HG03575 (cell line): ENCODE measurements at regions not wholly inside any gene's neighbourhood (a gene's known extent, or its start where the extent isn't known, plus 50 kb on each side); places are given as distances from the start of the nearest gene placed in this dataset.

Experiments
- ATAC-seq: cut with Tn5 transposase; IDR thresholded peaks from one replicate; pipeline ENCODE4 v1.9.1; 2021; ENCODE audit not compliant: unreplicated experiment, insufficient number of reproducible peaks, low FRiP score; ENCODE audit errors: extremely low read depth

DNA sequence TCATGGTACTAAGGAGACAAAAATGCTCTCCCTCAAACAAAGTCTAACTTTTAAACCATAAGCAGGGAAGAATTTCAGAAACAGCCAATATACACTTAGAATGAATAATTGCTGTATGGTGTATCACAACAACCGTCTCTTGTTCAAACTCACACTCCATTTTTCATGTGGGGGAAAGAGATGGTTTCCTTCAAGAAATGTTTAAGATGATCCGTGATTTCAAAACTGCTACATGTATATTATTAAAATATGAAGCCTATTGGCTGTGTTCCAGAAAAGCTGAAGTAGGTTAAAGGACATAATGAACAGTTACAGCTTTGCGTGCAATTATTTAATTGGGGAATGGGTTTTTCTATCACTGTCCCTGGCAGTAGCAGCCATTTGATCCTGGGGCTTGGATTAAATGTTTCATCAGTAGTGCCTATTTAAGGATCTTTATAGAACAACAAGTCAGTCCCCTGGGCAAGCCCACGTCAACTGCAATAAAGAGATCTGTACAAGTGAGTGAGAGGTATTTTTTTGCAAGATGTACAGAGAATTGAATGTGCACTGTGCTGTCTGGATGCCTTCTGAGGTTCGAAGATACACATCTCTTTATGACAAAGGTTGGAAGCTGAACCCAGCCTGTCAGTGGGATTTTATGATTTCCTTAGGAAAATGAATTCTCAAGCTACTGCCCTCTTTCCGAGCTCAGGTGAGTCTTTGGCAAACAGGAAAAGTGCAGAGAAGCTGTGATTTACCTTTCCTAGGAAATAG, 337.2 kb upstream of the RARB start:
- ATAC-seq = no peak

DNA sequence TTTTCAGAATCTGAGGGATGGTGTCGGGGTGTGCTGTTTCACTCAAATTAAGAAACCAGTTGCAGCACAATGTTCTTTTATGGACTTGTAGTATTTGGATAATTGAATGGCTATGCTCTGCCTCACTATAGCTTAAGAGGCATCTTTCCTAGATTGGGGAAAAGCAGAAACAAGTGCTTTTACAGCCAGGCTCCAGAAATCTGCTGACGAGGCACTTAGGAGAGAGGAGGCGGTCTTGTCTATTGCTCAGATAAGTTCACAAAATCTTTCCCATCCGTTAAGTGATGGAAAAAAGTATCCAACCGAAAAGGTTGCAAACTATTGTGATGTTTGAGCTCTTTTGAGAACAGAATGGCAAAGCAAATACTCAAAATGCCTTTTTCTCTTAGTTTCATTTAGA, 336.1 kb upstream of the RARB start:
- no peak for ATAC-seq

GRCh38 chr3:25094932-25095685, 333.0 kb upstream of the RARB start:
- ATAC-seq = no peak

- ATAC-seq = no peak
Measured at GRCh38 chr3:25096536-25096935, 331.5 kb upstream of the RARB start.

DNA sequence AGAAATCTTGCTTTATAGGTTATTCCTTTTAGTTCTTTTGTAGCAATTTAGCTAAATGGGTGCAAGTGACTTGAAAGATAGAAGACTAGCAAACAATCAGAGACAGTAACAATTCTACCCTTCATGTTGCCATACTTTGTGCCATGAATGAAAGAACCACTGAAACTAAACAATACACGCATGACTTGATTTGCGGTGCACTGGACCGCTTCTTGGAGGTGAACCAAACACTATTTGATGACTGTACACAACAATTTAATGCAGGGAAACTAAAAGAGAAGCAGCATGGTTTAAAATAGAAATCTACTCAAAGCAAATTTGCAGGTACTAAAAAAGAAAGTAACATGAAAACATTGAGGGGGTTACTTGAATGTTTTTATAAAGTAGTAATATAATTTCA, 331.0 kb upstream of the RARB start:
- no peak for ATAC-seq

DNA sequence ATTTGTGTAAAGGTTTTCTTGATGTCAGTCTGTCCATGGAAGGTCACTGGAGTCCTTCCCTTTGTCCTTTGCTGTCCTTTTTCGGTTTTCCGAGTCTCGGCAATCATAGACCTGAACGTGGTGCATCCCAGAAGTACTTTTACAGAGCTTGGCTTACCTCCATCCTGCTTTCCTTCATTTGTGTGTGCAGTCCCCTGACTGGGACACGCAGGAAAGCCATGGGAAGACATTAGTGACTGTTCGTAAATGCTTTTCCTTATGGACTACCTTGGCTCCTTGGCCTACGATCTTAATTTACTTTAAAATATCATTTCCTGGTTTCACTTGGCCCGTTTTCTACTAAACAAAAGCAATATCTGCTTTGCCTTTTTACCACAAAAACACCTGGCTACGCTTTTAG, 328.4 kb upstream of the RARB start:
- no peak for ATAC-seq

GRCh38 chr3:25103391-25103790, 324.7 kb upstream of the RARB start:
- no peak for ATAC-seq

GRCh38 chr3:25107918-25108617, 320.0 kb upstream of the RARB start:
- ATAC-seq = no peak

GRCh38 chr3:25110642-25111041, 317.4 kb upstream of the RARB start:
- ATAC-seq = no peak

GRCh38 chr3:25113891-25114290, 314.2 kb upstream of the RARB start:
- ATAC-seq = no peak

DNA sequence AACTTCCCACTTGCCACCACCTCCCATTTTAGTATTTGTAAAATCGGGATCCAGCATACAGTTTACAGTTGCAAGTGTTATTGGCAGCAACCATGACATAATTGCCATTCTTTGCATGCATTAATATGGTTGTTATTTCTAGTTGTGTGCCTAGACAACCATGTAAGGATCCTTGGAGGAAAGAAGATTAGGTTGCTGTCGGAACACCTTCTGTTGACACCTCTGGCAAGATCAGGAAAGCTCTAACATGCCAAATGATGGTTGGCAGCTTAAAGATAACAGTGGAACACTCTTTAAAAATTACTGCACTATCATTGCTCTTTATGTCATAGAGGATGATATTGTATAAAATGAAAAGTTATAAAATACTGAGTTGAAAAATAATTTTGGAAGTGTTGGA, 313.5 kb upstream of the RARB start:
- no peak for ATAC-seq

DNA sequence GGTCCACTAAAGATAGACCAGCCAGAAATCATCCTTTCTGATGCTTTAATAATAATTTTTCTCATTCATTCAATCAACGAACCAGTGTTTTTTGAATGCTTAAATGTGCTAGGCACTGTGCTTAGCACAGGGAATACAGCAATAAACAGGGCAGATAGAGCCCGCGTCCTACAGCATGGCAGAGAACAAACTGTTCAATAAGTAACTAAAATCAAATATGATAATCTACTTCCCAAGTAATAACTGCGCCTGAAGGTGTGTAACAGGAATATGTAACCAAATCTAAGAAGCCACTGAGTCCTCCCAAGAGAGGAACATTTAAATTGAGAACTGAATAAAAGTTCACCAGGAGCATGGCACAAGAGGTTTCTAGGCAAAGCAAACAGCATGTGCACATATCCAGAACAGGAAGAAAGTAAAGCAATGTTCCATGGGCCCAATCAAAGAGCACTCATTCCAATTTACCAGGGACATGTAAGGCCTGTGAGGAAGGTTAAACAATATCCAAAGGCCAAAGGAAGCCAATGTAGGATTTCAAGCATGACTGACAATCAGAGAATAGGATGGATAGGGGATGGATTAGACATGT, 311.0 kb upstream of the RARB start:
- no peak for ATAC-seq

GRCh38 chr3:25119682-25120081, 308.4 kb upstream of the RARB start:
- ATAC-seq = no peak

- no peak for ATAC-seq
Measured at GRCh38 chr3:25120665-25121064, 307.4 kb upstream of the RARB start.

- no peak for ATAC-seq
Measured at GRCh38 chr3:25125201-25125600, 302.9 kb upstream of the RARB start.

- ATAC-seq = no peak
Measured at GRCh38 chr3:25128735-25129134, 299.3 kb upstream of the RARB start.

DNA sequence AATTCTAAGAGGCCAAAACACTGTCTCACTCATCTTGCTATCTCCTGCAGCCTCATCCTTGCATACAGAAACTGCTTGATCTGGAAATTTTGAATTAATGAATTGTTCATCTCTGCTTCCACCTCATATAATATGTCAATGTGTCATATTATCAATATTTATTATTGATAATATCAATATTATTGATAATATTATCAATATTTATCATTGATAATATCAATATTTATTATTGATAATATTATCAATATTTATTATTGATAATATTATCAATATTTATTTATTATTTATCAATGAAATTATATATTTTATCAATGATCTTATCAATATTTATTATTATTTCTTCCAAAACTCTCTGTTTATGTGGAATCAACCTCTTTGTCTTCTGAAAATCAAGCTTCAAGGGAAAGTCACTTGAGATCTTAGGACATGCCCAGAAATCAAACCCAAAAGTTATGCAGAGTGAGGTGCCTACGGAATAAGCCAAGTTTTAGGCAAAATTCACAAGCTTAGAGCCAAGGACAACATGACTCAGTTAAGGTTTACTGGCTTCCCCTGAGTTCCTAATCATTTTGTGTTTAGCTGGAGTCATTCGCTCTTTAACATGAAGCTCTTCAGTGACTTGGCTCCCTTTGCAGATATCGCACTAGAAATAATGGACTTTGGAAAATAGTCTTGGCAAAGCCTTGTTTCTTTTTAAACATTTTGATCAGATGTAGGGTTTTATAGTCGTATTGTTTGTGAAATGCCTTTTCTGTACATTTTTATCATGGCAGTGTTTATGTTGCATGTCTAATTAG, 297.1 kb upstream of the RARB start:
- no peak for ATAC-seq

DNA sequence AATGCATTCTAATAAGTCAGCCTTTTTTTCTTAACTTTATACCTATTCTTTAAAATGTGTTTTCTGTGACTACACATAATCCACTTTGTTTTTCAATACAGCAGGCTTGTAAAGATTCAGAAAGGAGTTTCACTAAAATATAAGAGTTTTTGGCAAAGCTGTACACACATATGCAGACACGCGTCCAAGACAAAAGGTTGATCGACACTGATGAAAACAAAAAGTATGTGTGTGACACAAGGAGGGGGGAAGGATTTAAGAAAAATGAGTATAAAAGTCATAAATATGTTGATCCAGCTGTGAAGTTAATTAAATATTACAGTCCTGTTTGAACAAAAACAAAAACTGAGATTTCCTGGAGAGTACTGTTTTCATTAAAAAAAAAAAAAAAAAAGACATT, 294.5 kb upstream of the RARB start:
- ATAC-seq = no peak

DNA sequence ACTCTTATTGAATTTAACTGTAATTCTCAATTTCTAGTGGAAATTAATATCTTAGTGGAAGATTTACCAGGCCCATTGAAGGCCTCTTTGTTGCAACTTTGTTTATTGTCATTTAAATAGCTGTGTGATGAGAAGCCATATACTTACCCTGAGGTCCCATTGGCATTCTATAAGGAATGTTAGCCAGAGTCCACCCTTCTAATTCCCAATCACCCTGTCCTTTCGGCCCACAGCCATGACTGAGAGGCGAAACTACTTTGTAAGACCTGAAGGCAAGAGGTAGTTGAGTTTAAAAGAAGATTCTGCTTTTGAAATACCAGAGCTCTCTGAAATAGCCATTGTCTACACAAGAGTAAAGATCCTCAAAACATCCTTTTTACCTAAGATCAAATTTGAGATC, 290.5 kb upstream of the RARB start:
- no peak for ATAC-seq
